ENCODE measurements at regions not wholly inside any gene's neighbourhood (a gene's known extent, or its start where the extent isn't known, plus 50 kb on each side); places are given as distances from the start of the nearest gene placed in this dataset.

DNA sequence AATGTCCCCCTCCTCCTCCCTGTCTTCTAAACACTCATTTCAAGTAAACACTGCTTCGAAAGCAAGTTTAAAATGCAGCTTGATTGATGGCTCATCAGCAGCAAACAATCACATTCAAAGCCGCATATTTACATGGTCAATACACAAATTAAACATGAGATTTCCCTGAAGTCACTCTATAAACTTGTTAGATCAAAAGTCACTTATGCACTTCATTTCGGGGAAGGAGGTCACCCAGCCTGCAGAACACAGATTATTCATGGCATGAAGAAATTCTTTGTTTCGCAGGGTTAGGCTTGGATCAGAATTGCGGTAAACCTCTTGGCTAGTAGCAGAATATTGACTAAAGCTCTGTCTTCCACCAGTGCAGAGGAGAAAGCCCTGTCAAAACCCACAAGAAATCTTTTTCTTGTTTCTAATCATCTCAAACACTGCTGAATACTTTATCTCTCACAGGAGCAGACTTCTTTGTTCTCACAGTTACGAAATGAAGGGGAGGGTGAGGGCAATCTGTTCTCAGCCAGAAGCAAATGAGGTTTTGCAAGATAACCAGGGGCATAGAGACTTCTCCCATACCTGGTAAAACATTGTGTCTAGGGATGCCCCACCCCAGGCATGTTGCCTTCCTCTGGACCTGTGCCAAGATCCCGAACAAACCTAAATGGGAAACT, 133.3 kb upstream of the CHL1 start:
- Histone ChIP-seq H4K20me1 (ENCODE audit: low read length) (no peaks in the 10 kb centered on the region), H3K4me2 (ENCODE audit: low read length) (no peak overlapping the region), H3K27ac (ENCODE audit: low read length) (no peak overlapping the region), H3K27me3 (ENCODE audit: low read length) (no peaks in the 10 kb centered on the region), H2AFZ (ENCODE audit: low read length) (no peak overlapping the region), H3F3A (ENCODE audit: low read length, unreplicated experiment) (no peaks in the 10 kb centered on the region), H3K9me2 (replicated peaks; ENCODE audit: low read length) (no peaks in the 10 kb centered on the region), H3K4me1 (ENCODE audit: insufficient read depth, low read length) (no peaks in the 10 kb centered on the region), H3K79me2 (ENCODE audit: low read length) (no peaks in the 10 kb centered on the region), H3K4me3 (ENCODE audit: low read length) (no peak overlapping the region), H3K9ac (ENCODE audit: low read length) (no peak overlapping the region), H3K9me3 (ENCODE audit: low read length) (0 out of 2 replicates have a peak, but pooled peaks cover 5% of the 10 kb centered on the region), H3K36me3 (ENCODE audit: low read depth, low read length) (no peaks in the 10 kb centered on the region)
- CTCF ChIA-PET, result no interaction called here
- no peak for ATAC-seq
- POLR2A ChIA-PET (ENCODE audit: unreplicated experiment), result no interaction called here
- DNase-seq, result no peak
- intact Hi-C loops (cut with micrococcal nuclease), result no loop called here
- TF ChIP-seq EZH2phosphoT487 (IDR thresholded peaks at IDR 0.05; ENCODE audit: borderline replicate concordance, low read length), result no peak
- TF ChIP-seq EZH2 (IDR thresholded peaks at IDR 0.05; ENCODE audit: low read length, unreplicated experiment), result no peak
- TF ChIP-seq, protein P1, sequence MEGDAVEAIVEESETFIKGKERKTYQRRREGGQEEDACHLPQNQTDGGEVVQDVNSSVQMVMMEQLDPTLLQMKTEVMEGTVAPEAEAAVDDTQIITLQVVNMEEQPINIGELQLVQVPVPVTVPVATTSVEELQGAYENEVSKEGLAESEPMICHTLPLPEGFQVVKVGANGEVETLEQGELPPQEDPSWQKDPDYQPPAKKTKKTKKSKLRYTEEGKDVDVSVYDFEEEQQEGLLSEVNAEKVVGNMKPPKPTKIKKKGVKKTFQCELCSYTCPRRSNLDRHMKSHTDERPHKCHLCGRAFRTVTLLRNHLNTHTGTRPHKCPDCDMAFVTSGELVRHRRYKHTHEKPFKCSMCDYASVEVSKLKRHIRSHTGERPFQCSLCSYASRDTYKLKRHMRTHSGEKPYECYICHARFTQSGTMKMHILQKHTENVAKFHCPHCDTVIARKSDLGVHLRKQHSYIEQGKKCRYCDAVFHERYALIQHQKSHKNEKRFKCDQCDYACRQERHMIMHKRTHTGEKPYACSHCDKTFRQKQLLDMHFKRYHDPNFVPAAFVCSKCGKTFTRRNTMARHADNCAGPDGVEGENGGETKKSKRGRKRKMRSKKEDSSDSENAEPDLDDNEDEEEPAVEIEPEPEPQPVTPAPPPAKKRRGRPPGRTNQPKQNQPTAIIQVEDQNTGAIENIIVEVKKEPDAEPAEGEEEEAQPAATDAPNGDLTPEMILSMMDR (conservative IDR thresholded peaks at IDR 0.05; ENCODE audit: low read depth, low read length), result no peak
- BruUV-seq (replicated peaks), result no TSS peak

DNA sequence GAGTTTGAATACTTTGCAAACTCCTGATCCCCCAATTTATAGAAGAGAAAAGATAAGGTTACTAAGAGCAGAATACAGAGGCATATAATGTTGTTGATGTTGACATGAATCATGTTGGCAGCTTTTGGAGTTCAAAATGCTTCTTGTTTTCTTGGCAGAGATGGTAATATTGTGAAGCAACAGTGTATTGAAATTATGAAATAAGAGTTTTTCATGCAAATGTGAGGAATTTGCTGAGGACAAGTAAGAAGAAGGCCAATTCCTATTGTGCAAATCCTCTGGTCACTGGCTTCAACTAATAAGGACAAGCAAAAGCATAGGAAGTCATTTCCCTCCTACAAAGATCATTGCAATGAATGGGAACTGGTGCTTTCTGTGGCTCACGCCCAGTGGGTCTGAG, 126.9 kb upstream of the CHL1 start:
- Histone ChIP-seq H3K4me1 (ENCODE audit: insufficient read depth, low read length) (no peaks in the 10 kb centered on the region), H3K9ac (ENCODE audit: low read length) (no peak overlapping the region), H3K9me2 (replicated peaks; ENCODE audit: low read length) (no peaks in the 10 kb centered on the region), H4K20me1 (ENCODE audit: low read length) (no peaks in the 10 kb centered on the region), H3K27ac (ENCODE audit: low read length) (no peak overlapping the region), H3K9me3 (ENCODE audit: low read length) (peaks cover 9% of the 10 kb centered on the region; the same call in 1 of the 2 replicates), H3K36me3 (ENCODE audit: low read depth, low read length) (no peaks in the 10 kb centered on the region), H3K27me3 (ENCODE audit: low read length) (no peaks in the 10 kb centered on the region), H3K4me2 (ENCODE audit: low read length) (no peak overlapping the region), H3K4me3 (ENCODE audit: low read length) (no peak overlapping the region), H3K79me2 (ENCODE audit: low read length) (no peaks in the 10 kb centered on the region), H3F3A (ENCODE audit: low read length, unreplicated experiment) (no peaks in the 10 kb centered on the region), H2AFZ (ENCODE audit: low read length) (no peak overlapping the region)
- intact Hi-C loops (cut with micrococcal nuclease), result no loop called here
- DNase-seq (no peak), ATAC-seq (no peak)
- ChIA-PET POLR2A (ENCODE audit: unreplicated experiment) (no interaction called here), CTCF (no interaction called here)
- TF ChIP-seq, protein P1 (conservative IDR thresholded peaks at IDR 0.05; ENCODE audit: low read depth, low read length), result no peak
- no TSS peak for BruUV-seq (replicated peaks)

DNA sequence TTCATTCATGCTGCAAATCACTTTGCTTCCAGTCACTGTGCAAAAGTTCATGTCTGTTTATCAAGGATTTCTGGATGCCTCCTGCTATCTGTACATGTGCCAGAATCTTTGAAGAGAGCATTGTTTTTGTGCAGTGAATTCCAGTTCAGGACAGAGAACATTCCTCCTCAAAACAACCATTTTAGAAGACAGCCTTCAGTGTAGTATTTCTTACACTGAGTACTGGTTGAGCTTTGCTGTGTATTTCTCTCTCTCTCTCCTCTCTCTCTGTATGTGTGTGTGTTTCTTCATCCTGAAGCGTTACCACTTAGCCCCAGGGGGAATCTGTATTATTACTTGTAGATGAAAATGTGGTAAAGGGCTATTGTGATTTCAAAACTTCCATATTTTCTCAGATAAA, 123.8 kb upstream of the CHL1 start:
- no peaks in the 10 kb centered on the region for H4K20me1 ChIP-seq (ENCODE audit: low read length)
- ChIA-PET POLR2A (ENCODE audit: unreplicated experiment) (no interaction called here), CTCF (no interaction called here)
- no peaks in the 10 kb centered on the region for H3K36me3 ChIP-seq (ENCODE audit: low read depth, low read length)
- no peak for DNase-seq
- no peaks in the 10 kb centered on the region for H3K79me2 ChIP-seq (ENCODE audit: low read length)
- no peak overlapping the region for H3K4me3 ChIP-seq (ENCODE audit: low read length)
- peaks cover 14% of the 10 kb centered on the region; the same call in 1 of the 2 replicates for H3K9me3 ChIP-seq (ENCODE audit: low read length)
- H3K27ac ChIP-seq (ENCODE audit: low read length), result no peak overlapping the region
- no peak overlapping the region for H2AFZ ChIP-seq (ENCODE audit: low read length)
- no peaks in the 10 kb centered on the region for H3K27me3 ChIP-seq (ENCODE audit: low read length)
- no peak overlapping the region for H3K4me2 ChIP-seq (ENCODE audit: low read length)
- no peak for TF ChIP-seq EZH2 (IDR thresholded peaks at IDR 0.05; ENCODE audit: low read length, unreplicated experiment)
- TF ChIP-seq EZH2phosphoT487 (IDR thresholded peaks at IDR 0.05; ENCODE audit: borderline replicate concordance, low read length), result no peak
- TF ChIP-seq, protein P1 (conservative IDR thresholded peaks at IDR 0.05; ENCODE audit: low read depth, low read length), result no peak
- intact Hi-C loops (cut with micrococcal nuclease), result no loop called here
- H3F3A ChIP-seq (ENCODE audit: low read length, unreplicated experiment), result no peaks in the 10 kb centered on the region
- H3K9ac ChIP-seq (ENCODE audit: low read length), result no peak overlapping the region
- no peak for ATAC-seq
- no peaks in the 10 kb centered on the region for H3K4me1 ChIP-seq (ENCODE audit: insufficient read depth, low read length)
- no peaks in the 10 kb centered on the region for H3K9me2 ChIP-seq (replicated peaks; ENCODE audit: low read length)
- BruUV-seq (replicated peaks), result no TSS peak
